GM23338 (cell line): ENCODE measurements at regions not wholly inside any gene's neighbourhood (a gene's known extent, or its start where the extent isn't known, plus 50 kb on each side); places are given as distances from the start of the nearest gene placed in this dataset.
A peak's percentile ranks its signal among the peaks of the same experiment; 100 is the strongest.

Experiments
- ATAC-seq: fragments of 200-7000 bp; cut with Tn5 transposase; 3 replicates; pipeline ENCODE4 v1.9.1; 2020
- DNase-seq: peaks from one replicate; pipeline ENCODE4 v3.0.0-alpha.2; 2015; ENCODE audit warnings: low spot score
- H2AFZ ChIP-seq: fragments of 200-600 bp; sonication (generic); 2 replicates; pipeline ENCODE4 v1.8.0; 2016; ENCODE audit warnings: antibody characterized with exemption, mild to moderate bottlenecking, moderate library complexity
- H3F3A ChIP-seq: fragments of 200-600 bp; sonication (generic); replicated peaks from 2 replicates; pipeline ENCODE4 v1.8.0; 2017; ENCODE audit warnings: antibody characterized with exemption, mixed run types, low read depth
- H3K27ac ChIP-seq: fragments of 200-600 bp; sonication (generic); 2 replicates; pipeline ENCODE4 v1.6.1; 2016; ENCODE audit warnings: low read depth
- H3K27me3 ChIP-seq: fragments of 200-600 bp; sonication (generic); 2 replicates; pipeline ENCODE4 v1.8.0; 2016; ENCODE audit warnings: mild to moderate bottlenecking, mixed run types, moderate library complexity; ENCODE audit not compliant: insufficient read depth
- H3K36me3 ChIP-seq: fragments of 200-600 bp; sonication (generic); 2 replicates; pipeline ENCODE4 v1.8.0; 2016; ENCODE audit warnings: mild to moderate bottlenecking; ENCODE audit not compliant: insufficient read depth
- H3K4me1 ChIP-seq: fragments of 200-600 bp; sonication (generic); 2 replicates; pipeline ENCODE4 v1.8.0; 2016; ENCODE audit warnings: mild to moderate bottlenecking, moderate library complexity; ENCODE audit not compliant: insufficient read depth
- H3K4me2 ChIP-seq: fragments of 200-600 bp; sonication (generic); 2 replicates; pipeline ENCODE4 v1.7.1; 2017; ENCODE audit warnings: mixed run types
- H3K4me3 ChIP-seq: fragments of 200-600 bp; sonication (generic); 2 replicates; pipeline ENCODE4 v1.6.1; 2016; ENCODE audit warnings: mixed run types
- H3K79me2 ChIP-seq: fragments of 200-600 bp; sonication (generic); replicated peaks from 2 replicates; pipeline ENCODE4 v1.8.0; 2017; ENCODE audit warnings: mild to moderate bottlenecking; ENCODE audit not compliant: insufficient read depth
- H3K9me2 ChIP-seq: fragments of 200-600 bp; sonication (generic); 2 replicates; pipeline ENCODE4 v1.8.0; 2017; ENCODE audit not compliant: insufficient read depth
- H4K20me1 ChIP-seq: fragments of 200-600 bp; sonication (generic); replicated peaks from 2 replicates; pipeline ENCODE4 v1.8.0; 2017; ENCODE audit warnings: mild to moderate bottlenecking; ENCODE audit not compliant: insufficient read depth
- H3K27ac Mint-ChIP-seq: 2 replicates; pipeline ENCODE4 v1.8.0; 2020; ENCODE audit warnings: inconsistent platforms, mild to moderate bottlenecking, moderate library complexity, mixed read lengths
- H3K27me3 Mint-ChIP-seq: 3 replicates; pipeline ENCODE4 v1.8.0; 2022; ENCODE audit warnings: low read depth, mild to moderate bottlenecking, moderate library complexity, mixed read lengths, inconsistent platforms; ENCODE audit not compliant: insufficient read depth, poor library complexity
- H3K36me3 Mint-ChIP-seq: 3 replicates; pipeline ENCODE4 v1.8.0; 2021; ENCODE audit warnings: low read depth, mild to moderate bottlenecking, inconsistent platforms, moderate library complexity, mixed read lengths
- H3K4me1 Mint-ChIP-seq: 3 replicates; pipeline ENCODE4 v1.8.0; 2020; ENCODE audit warnings: mild to moderate bottlenecking, inconsistent platforms, mixed read lengths
- H3K4me3 Mint-ChIP-seq: 3 replicates; pipeline ENCODE4 v1.8.0; 2021; ENCODE audit warnings: moderate library complexity, mild to moderate bottlenecking, inconsistent platforms, mixed read lengths
- H3K9me3 Mint-ChIP-seq: 3 replicates; pipeline ENCODE4 v1.8.0; 2020; ENCODE audit warnings: moderate library complexity, mild to moderate bottlenecking, inconsistent platforms, mixed read lengths
- CREB1 ChIP-seq: fragments of 250-450 bp; sonication (Bioruptor Pico); IDR thresholded peaks from 2 replicates; pipeline ENCODE4 v1.5.0; 2020; ENCODE audit warnings: low read depth, mild to moderate bottlenecking, moderate library complexity
- CTCF ChIP-seq, 2 experiments: fragments of 200-600 bp in 1 of 2; sonication (generic) in 1 of 2; conservative IDR thresholded peaks; 2 replicates each; pipeline versions ENCODE4 v1.5.1 to v1.6.1; 2016 to 2017; ENCODE audit warnings: antibody characterized with exemption in 2 of 2, low read depth in 2 of 2, mild to moderate bottlenecking in 2 of 2, moderate library complexity in 1 of 2
- ETS1 ChIP-seq: IDR thresholded peaks from 2 replicates; pipeline ENCODE4 v1.6.1; 2016; ENCODE audit warnings: antibody characterized with exemption
- STAT1 ChIP-seq: IDR thresholded peaks from one replicate; pipeline ENCODE4 v1.6.1; 2016; ENCODE audit warnings: antibody characterized with exemption; ENCODE audit not compliant: unreplicated experiment

GRCh38 chr15:31435261-31435911 is 108.8 kb downstream of the KLF13 start:
- peak overlapping the region; percentile 63 for H3K4me2 ChIP-seq
- peak overlapping the region; percentile 14 for H3K27ac Mint-ChIP-seq
- ATAC-seq = peak; percentile 86

GRCh38 chr15:31435912-31436628 is 109.4 kb downstream of the KLF13 start:
- Histone ChIP-seq H3K9me2 (no peaks in the 10 kb centered on the region), H4K20me1 (no peaks in the 10 kb centered on the region), H3K27me3 (peaks cover 13% of the 10 kb centered on the region), H3K4me2 (peak overlapping the region; percentile 63), H3F3A (no peaks in the 10 kb centered on the region), H3K27ac (no peak overlapping the region), H3K79me2 (no peaks in the 10 kb centered on the region), H3K36me3 (no peaks in the 10 kb centered on the region), H3K4me1 (peaks cover 10% of the 10 kb centered on the region), H2AFZ (no peak overlapping the region), H3K4me3 (no peak overlapping the region)
- DNase-seq (no peak), ATAC-seq (no peak)
- H3K9me3 Mint-ChIP-seq = no peaks in the 10 kb centered on the region; the same call in 2 of the 3 replicates
- H3K4me1 Mint-ChIP-seq = peaks cover 14% of the 10 kb centered on the region
- H3K36me3 Mint-ChIP-seq = no peaks in the 10 kb centered on the region
- no peak overlapping the region for H3K4me3 Mint-ChIP-seq
- peaks cover 23% of the 10 kb centered on the region for H3K27me3 Mint-ChIP-seq
- H3K27ac Mint-ChIP-seq = no peak overlapping the region
- TF ChIP-seq STAT1 (no peak), ETS1 (no peak)

More at GRCh38 chr15:31435261-31435911, 108.8 kb downstream of the KLF13 start:
- no peak overlapping the region for H3K4me3 ChIP-seq
- peaks cover 8% of the 10 kb centered on the region for H3K27me3 ChIP-seq
- Mint-ChIP-seq H3K4me3 (0 out of 3 replicates have a peak overlapping the region, but pooled peaks have one; percentile 8), H3K36me3 (no peaks in the 10 kb centered on the region), H3K9me3 (no peaks in the 10 kb centered on the region; the same call in 2 of the 3 replicates), H3K27me3 (peaks cover 20% of the 10 kb centered on the region), H3K4me1 (peaks cover 12% of the 10 kb centered on the region)
- no peaks in the 10 kb centered on the region for H3K36me3 ChIP-seq
- H3K79me2 ChIP-seq = no peaks in the 10 kb centered on the region
- peak overlapping the region; percentile 89 for H2AFZ ChIP-seq
- no peaks in the 10 kb centered on the region for H3F3A ChIP-seq
- no peak overlapping the region for H3K27ac ChIP-seq
- no peaks in the 10 kb centered on the region for H4K20me1 ChIP-seq
- no peaks in the 10 kb centered on the region for H3K9me2 ChIP-seq
- H3K4me1 ChIP-seq = peaks cover 10% of the 10 kb centered on the region
- DNase-seq = peak; percentile 93
- TF ChIP-seq CTCF (conservative IDR thresholded peaks at IDR 0.05; ENCODE audit: low read depth in 2 of 2) (peak; percentile 63 to 97), ETS1 (no peak), CREB1 (CRISPR knock-in tag) (no peak)
